T-helper 1 cell (primary cell): ENCODE measurements at regions not wholly inside any gene's neighbourhood (a gene's known extent, or its start where the extent isn't known, plus 50 kb on each side); places are given as distances from the start of the nearest gene placed in this dataset.

Experiments used
- DNase-seq, 5 donors: peaks; one replicate each; pipeline ENCODE4 v3.0.0-alpha.2; 2012 to 2020

DNA sequence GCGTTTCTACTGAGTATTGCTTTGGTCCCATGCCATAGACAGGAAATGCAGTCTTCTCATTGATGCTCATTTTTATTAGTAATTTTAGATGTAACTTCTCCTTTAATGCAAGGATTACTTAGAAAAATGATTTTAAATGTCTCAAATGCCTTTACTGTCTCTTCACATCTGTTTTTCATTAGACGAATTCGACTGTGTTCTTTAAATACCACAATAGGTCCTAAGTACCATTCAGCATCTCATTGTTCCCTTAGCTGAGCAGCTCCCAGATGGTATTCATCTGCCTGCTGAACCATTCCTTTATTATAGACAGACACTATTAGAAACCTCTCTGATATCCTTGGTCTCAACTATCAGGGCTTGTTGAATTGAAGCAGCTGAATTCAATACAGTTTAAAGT lies 113.6 kb downstream of the LSMEM1 start:
- DNase-seq, result no peak

DNA sequence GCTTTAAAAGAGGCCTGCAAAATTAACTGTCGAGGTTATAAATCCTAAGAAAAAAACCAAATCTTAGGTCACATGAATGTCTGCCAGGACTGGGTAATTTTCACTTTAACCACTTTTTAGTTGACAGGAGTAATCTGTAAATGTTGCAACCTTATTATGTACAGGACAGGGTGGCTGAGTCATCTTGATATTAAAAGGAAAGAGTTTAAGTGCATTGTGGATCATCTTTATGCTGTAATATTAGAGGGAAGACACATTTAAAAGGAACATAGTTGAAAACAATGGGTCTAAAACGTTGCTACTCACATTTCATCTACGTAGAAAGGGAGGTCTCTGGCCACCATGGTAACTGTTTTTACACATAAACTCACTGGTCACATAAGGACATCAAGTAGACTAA lies 115.5 kb downstream of the LSMEM1 start:
- no peak for DNase-seq

DNA sequence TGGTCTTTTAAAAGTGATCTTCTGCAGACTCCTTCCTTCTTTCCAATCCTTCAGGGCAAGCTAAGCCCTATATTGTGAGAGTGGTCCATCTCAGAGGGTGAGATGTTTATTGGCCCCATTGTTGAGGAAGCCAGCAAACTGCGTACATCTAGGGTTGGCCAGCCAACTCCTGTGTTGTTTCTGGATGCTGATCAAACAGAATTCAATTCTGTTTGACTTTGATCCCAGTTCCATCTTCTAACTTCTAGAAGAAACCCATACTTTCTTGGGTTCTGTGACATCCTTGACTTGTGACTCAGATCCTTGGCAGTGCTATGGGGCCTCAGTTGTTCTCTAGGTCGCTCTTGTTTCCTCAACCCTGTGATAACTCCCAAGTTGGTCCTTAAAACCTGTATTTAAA lies 116.2 kb downstream of the LSMEM1 start:
- no peak for DNase-seq

DNA sequence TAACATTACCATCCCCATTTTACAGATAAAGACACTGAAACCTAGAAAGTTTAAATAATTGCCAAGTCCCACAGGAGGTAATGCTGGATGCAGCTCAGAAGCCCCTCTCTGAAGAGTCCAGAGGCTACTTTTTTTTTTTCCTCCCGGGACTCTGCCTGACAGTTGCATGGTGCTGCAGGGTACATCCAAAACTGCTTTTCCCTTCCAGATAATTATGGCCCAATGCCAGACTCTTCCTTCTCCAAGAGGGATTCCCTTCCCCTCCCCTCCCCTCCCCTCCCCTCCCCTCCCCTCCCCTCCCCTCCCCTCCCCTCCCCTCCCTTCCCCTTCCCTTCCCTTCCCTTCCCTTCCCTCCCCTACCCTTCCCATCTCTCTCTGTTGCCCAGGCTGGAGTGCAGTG lies 122.9 kb downstream of the LSMEM1 start:
- DNase-seq, result no peak

DNA sequence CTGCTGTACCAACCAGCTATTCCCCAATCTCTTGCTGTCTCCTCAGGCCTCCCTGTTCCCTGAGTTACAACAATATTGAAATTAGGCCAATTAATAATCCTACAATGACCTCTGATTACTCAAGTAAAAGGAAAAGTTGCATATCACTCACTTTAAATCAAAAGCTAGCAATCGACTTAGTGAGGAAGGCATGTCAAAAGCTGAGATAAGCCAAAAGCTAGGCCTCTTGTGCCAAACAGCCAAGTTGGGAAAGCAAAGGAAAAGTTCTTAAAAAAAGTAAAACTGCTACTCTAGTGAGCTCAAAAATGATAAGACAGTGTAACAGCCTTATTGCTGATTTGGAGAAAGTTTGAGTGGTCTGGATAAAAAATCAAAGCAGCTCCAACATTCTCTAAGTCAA lies 129.8 kb downstream of the LSMEM1 start:
- no peak for DNase-seq

DNA sequence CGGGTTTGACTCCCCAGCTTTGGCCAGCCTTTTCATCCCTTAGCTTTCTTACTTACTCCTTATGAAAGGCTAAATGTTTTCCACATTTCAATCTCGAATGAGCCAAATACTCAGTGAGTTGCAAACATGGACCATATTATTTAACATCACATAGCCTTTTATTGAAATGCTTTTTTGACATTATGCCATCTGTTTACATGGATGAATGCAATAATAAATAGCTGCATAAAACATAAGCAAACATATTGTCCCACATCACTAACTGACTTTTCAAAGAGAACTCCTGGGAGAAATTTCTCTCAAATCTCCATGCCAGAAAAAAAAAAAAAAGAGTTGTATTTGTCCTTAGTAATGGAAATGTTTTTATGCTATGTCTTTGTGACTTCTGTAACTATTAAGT lies 134.9 kb downstream of the LSMEM1 start:
- no peak for DNase-seq

DNA sequence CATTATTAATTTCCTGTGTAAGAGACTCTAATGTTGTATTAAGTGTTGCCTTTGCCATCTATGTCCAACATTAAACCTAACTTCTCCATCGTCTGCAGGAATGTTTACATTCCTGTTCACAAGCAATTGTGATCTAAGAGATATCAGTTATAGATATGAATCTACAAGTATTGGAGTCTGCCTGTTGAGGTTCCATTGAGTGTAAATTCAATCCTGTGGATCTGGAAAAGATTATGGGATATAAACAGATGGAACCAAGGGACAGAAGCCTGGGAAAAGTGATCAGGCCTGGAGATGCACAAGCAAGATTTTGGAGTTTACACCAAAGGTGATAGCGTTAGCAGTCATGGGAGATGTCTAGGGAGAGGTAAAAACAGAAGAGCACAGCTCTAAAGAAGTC lies 135.5 kb downstream of the LSMEM1 start:
- DNase-seq, result no peak

DNA sequence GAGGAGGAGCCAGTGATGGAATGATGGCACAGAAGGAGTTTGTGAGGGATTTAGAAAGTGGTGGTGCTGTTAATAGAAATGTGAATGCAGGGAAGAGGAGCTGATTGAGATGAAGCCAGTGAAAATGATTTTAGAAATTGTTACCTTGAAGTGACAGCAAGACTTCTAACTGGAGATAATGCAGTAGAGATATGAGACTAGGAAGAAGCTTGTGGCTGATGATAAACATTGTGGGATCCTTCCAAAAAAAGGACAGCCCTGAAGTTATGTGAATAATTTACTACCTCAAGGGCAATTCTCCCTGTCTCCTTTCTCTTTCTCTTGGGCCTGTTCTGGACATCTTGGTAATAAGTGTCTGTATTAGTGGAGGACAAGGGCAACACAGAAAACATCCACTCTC lies 138.6 kb downstream of the LSMEM1 start:
- DNase-seq, result no peak

DNA sequence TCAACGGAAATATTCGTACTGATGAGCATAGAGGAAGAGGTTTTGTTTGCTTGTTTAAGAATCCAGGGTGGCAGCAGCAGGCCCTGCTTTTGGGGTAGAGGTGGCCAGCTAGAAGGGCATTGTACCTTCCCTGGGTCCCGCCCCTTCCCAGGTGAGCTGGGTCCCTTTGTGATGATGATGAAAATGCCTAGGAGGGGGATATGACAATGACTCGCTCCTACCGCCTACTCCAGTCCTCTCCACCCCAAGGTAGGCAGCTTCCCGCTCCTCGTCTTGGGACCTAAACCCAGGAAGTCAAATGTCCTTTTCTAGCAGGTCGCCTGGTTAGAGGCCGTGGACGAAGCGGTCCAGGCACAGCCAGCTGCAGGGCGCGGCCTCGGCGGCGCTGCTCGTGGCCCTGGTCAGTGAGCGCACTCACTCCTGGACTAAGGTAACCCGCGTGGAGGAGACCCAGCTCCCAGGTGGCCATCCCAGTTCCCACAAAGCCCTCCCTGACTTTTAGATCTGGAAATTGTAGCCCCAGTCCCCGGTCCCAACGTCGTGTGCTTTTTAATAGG lies 141.4 kb downstream of the LSMEM1 start:
- no peak for DNase-seq

DNA sequence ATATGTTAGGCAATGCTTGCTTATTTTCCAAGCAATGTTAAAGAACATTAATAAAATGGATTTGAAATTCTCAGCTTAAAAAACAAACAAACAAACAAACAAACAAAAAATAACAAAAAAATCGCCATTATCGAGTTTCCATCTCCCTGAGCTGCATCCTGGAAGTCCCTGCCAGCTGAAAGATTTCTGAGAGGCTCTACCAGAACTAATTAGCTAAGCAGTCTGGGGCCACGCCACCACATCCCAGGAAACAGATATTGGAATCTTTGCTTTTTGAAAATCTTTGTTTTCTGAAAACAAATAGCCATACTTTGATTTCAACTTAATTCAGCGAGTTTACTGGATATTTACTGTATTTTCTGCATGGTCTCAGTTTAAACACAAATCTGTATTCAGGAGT lies 143.6 kb downstream of the LSMEM1 start:
- no peak for DNase-seq

DNA sequence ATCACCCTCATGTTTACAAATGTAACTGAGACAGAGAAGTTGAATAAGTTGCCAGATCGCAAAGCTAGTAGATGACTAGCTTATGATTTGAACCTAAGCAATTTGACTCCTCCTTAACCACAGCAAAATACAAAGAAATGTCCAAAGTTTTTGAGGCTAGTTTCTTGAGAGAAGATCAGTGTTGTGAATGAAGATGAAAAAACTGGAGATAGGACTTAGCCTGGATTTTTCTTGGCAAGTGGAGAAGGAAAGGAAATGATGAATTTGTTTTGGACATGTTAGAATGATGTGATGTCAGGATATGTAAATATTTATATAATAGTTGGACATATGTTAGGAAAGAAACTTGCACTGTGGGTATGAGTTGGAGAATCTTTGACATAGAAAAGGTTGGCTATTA lies 149.8 kb downstream of the LSMEM1 start:
- DNase-seq, result no peak

DNA sequence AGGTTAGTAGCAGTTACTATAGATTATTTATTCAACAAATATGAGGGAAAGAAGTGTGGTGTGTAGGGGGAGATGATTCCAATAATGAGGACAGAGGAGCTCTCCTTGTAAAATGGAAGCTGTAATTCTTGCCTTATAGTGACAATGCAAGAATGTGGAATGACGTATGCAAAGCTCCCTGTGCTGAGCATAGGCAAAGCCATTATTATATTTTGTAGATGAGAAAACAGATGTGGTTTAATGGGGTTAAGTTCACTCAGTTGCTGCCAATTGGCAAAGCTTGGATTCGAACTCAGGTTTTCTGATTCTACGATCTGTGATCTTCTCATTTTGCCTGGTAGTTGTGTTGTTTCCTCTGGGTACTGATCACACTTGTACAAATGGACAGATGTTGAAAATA lies 153.3 kb downstream of the LSMEM1 start:
- no peak for DNase-seq

DNA sequence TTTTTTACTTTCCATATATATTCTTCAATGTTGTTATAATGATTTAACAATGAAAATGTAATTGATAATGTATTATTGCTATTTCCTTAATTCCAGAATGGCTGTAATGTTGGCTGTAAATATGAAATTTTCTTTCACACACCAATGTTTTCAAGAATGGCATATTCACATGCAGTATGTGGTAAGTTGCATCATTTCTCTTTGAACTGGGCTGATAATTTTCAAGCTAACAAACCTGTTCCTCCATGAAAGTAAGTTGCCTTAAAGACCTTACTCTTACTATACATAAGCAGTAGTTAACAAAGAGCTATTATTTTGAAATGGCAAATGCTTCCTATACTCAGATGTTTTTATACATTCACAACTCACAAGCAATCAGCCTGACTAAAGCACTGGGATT lies 154.5 kb downstream of the TMEM168 start:
- DNase-seq, result no peak

DNA sequence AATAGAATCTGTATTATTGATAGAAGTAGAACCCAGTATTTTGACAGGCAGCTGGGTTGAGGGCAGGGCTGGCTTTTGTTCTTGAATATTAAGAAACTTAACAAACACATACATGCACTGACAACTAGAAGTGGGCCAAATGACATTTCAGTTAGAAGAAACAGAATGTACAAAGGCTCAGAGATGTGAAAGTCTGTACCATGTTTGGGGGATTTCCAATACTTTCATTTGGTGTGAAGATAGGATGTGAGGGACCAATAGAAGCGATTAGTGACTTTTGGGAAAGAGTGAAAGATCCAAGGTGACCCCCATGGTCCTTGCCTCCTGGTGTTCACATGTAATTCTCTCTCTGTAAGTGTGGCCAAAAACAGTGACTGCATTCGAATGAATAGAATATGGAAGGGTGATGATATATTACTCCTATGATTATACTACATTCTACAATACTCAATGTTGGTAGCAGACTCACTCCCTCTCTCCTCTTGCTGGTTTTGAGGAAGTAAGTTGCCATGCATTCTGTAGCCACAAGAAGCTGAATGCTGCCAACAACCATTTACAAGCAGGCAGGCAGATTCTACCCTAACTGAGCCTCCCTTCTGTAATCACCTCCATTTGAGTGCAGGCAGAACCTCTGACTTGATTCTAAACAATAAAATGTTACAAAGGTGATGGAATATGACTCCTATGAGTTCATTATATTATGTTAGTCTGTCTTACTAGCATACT lies 151.4 kb downstream of the TMEM168 start:
- no peak for DNase-seq

DNA sequence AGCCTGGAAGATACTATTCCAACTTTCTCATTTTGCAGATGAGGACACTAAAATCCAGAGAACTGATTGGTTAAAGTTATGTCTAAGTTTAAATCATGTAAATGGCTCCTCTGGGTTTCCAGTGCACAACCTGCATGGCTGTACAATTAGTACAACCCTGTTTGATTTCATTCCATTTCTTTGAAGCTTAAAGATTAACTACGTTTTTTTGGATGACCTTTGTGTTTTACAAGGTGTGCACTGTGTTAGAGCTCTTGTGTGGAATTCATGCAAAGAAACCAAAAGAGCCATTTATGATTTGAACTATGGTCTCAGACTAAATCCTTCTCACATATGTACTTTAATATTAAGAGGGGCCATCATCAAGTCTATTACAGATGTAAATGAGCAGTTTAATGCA lies 149.5 kb downstream of the TMEM168 start:
- DNase-seq, result no peak

DNA sequence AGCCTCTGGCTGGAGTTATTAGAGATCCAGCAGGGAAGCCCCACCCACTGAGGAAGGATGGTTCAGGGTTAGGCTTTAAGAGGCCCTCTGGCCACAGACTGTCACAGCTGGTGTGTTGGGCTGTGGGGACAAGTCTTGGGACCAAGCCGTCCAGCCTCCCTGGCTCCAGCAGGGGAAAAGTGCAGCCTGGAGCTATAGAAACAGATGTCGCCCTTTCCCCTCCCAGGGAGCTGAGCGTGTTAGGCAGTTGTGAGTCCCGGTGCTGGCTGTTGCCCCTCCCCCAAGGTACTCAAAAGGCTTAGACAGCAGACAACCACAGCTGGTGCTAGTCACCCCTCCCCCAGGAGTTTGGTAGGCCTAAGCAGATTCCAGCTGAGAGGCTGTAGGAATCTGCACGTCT lies 143.4 kb downstream of the TMEM168 start:
- DNase-seq, result no peak

DNA sequence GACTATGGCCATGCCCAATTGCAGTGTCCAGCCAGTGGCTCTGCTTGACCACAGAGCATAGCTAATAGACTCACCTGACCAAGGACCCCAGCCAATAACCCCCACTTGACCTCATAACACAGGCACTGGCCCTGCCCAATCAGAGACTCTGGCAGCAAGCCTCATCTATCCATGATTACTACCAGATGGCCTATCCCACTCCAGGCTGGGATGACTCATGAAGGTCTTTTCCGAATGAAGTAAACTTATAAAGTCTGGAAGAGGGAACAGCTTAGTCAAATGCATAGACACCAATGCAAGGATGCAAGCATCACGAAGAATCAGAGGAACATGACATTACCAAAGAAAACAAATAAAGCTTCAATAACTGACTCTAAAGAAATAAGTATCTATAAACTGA lies 141.4 kb downstream of the TMEM168 start:
- no peak for DNase-seq

DNA sequence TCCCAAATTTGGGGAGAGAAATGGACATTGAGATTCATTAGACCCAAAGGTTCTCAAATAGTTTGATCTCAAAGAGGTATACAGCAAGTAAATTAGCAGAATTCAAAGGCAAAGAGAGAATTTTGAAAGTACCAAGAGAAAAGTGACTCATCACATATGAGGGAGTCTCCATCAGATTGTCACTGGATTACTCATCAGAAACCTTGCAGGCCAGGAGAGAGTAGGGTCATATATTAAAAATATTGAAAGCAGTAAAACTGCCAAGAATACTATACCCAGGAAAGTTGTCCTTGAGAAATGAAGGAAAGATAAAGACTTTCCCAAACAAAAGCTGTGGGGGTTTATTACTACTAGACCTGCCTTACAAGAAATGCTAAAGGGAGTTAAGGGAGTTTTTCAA lies 140.6 kb downstream of the TMEM168 start:
- no peak for DNase-seq

DNA sequence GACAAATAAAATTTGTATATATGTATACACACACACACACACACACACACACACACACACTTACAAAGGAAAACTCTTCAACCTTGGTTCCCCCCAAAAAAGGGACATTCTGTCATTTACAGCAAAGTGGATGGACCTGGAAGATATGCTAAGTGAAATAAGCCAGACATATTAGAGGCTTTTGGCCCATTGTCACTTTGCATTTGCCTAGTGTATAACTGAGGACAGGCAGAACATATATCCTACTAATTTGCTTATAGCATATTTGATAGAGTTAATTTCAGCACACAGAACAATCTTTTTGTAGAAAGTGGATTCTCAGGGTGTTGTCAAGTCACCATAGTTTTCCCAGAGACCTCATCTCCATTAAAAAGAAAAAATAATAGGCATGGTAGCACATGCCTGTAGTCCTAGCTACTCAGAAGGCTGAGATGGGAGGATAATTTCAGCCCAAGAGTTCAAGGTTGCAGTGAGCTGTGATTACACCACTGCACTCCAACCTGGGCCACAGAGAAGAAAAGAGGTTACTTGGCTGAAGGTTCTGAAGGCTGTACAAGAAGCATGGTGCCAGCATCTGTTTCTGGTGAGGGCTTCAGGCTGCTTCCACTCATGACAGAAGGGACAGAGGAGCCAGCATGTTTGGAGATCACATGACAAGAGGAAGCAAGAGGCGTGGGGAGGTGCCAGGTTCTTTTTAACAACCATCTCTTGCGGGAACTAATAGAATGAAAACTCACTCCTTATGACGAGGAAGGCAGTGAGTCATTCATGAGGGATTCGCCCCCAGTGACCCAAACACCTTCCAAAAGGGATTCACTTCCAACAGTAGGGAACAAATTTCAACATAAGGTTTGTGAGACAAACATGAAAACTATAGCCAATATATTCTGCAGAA lies 135.6 kb downstream of the TMEM168 start:
- DNase-seq, result no peak

DNA sequence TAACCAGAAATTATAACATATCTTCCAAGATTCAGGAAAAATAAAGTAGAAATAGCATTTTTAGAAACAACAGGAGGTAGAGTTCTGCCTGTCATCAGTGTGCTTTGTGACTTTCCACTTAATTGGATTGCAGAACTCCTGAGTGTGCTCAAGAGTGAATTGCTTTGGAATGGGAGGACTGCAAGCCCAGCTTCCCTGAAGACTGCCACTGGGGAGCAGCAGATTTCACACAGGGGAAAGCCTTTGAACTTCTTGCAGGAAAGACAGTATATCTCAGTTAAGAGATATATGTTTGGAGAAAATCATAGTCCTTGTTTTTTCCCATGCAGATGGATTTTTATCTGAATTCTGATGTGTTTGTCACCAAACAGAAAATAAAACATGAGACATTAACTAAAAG lies 124.5 kb downstream of the TMEM168 start:
- DNase-seq, result no peak

DNA sequence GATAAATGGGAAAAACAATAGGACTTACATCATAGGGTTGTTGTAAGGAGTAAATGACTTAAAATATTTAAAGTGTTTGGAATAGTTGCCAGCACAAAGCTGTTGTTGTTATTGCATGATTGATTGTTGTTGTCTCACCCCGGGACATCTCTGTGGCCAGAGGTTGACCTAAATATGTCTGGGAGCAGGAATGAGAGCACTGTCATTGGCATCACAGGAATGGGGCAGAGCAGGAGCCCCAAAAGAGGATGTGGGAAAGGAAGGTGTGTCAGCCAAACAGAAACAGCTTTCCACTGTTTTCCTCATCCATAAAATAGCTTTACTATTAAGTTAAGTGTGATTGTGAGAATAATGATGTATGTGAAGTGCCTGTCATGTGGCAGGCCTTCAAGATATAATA lies 121.6 kb downstream of the TMEM168 start:
- DNase-seq, result no peak

DNA sequence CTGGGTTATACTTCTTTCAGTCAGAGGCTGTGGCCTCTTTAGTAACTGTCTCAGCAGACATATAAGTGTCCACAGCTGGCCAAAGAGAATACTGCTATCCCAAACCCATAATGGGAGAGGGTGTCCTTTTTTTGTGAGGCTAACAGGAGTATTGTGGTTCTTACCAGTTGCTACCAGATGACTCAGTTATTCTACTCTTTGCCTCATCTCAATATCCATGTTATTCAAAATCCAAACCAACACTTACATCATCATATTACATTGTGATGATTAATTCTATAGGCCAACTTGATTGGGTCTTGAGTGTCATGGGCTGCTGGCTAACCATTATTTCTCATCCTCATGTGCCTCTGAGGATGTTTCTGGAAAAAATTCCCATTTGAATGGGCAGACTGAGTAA lies 120.9 kb downstream of the TMEM168 start:
- DNase-seq, result no peak

DNA sequence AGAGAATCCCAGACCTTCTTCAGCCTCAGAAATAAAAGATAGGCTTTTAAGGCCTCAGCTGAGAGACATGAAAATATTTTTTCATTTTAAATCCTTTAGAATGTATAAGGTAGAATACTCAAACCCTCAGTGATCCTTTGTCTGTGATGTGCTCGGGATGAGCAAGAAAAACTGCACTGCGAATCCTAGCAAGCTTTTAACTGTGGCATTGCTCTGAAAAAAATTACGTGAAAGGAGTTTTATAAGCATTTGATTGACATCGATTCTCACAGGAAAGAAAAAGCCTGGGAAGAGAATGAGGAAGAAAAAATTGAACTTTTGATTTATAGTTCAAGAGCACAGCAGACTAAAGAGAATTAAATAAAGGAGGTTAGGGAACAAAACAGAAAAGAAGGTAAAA lies 120.0 kb downstream of the TMEM168 start:
- DNase-seq, result no peak

DNA sequence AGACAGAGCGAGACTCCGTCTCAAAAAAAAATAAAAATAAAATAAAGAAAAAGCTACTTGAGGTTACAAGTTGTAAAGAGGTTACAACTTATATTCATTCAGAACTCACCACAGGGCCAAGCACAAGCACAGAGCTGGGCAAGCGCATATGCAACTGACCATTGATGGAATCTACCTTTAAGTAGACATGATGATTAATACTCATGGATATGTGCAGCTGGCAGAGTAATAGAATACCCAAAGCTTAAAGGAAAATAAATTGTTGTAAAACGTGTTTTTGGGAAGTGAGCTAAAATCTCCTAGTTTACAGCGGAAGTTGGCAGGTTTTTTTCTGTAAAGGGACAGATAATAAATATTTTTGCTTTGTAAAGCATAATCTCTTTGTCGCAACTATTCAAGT lies 111.6 kb downstream of the TMEM168 start:
- DNase-seq, result no peak
